PC-3 (cell line): ENCODE measurements at regions not wholly inside any gene's neighbourhood (a gene's known extent, or its start where the extent isn't known, plus 50 kb on each side); places are given as distances from the start of the nearest gene placed in this dataset.

ENCODE experiments used
- ATAC-seq: fragments of 200-7000 bp; cut with Tn5 transposase; 2 replicates; pipeline ENCODE4 v1.9.1; 2020; ENCODE audit warnings: mild to moderate bottlenecking, moderate library complexity
- BruUV-seq: library from RNA; stranded (reverse); fragments of 400-500 nt; replicated peaks from 2 replicates; lab custom pipeline; 2021; lab: Mats Ljungman, UMichigan
- CTCF ChIA-PET: fragments of 300-600 bp; sonication (Branson Sonifier 250); formaldehyde crosslinking; loops from one replicate; lab custom pipeline; 2022; ENCODE audit warnings: antibody characterized with exemption; lab: Charles Lee
- POLR2A ChIA-PET: fragments of 300-600 bp; sonication (Branson Sonifier 250); formaldehyde crosslinking; loops from one replicate; lab custom pipeline; 2022; ENCODE audit warnings: antibody characterized with exemption; ENCODE audit not compliant: unreplicated experiment; lab: Charles Lee
- DNase-seq: peaks from one replicate; pipeline ENCODE4 v3.0.0-alpha.2; 2015
- H2AFZ ChIP-seq: fragments of 300-600 bp; sonication (generic); 2 replicates; pipeline ENCODE4 v1.6.0; 2016; ENCODE audit warnings: antibody characterized with exemption, low read length
- H3F3A ChIP-seq: fragments of 300-600 bp; sonication (generic); one replicate; pipeline ENCODE4 v1.6.0; 2017; ENCODE audit warnings: antibody characterized with exemption, low read length, control low read depth, mild to moderate bottlenecking; ENCODE audit not compliant: unreplicated experiment
- H3K27ac ChIP-seq: fragments of 300-600 bp; sonication (generic); 2 replicates; pipeline ENCODE4 v1.5.1; 2016; ENCODE audit warnings: mild to moderate bottlenecking, low read length
- H3K27me3 ChIP-seq: fragments of 300-600 bp; sonication (generic); 2 replicates; pipeline ENCODE4 v1.6.1; 2016; ENCODE audit warnings: low read length, mixed read lengths
- H3K36me3 ChIP-seq: fragments of 300-600 bp; sonication (generic); 2 replicates; pipeline ENCODE4 v1.6.1; 2016; ENCODE audit warnings: low read depth, mixed run types, low read length, mixed read lengths
- H3K4me1 ChIP-seq: fragments of 300-600 bp; sonication (generic); 2 replicates; pipeline ENCODE4 v1.5.1; 2016; ENCODE audit warnings: low read length; ENCODE audit not compliant: insufficient read depth
- H3K4me2 ChIP-seq: fragments of 300-600 bp; sonication (generic); 2 replicates; pipeline ENCODE4 v1.6.0; 2016; ENCODE audit warnings: low read length
- H3K4me3 ChIP-seq: fragments of 300-600 bp; sonication (generic); 2 replicates; pipeline ENCODE4 v1.5.1; 2016; ENCODE audit warnings: mild to moderate bottlenecking, low read length, mixed read lengths
- H3K79me2 ChIP-seq: fragments of 300-600 bp; sonication (generic); 2 replicates; pipeline ENCODE4 v1.6.1; 2017; ENCODE audit warnings: low read length, mixed read lengths
- H3K9ac ChIP-seq: fragments of 300-600 bp; sonication (generic); 2 replicates; pipeline ENCODE4 v1.6.0; 2016; ENCODE audit warnings: mild to moderate bottlenecking, low read length
- H3K9me2 ChIP-seq: fragments of 300-600 bp; sonication (generic); replicated peaks from 2 replicates; pipeline ENCODE4 v1.6.1; 2016; ENCODE audit warnings: mixed run types, low read length, mixed read lengths
- H3K9me3 ChIP-seq: fragments of 300-600 bp; sonication (generic); 2 replicates; pipeline ENCODE4 v1.6.1; 2016; ENCODE audit warnings: low read length, mixed read lengths
- H4K20me1 ChIP-seq: fragments of 300-600 bp; sonication (generic); 2 replicates; pipeline ENCODE4 v1.6.1; 2016; ENCODE audit warnings: low read length, mixed read lengths
- CTCF ChIP-seq: fragments of 300-600 bp; sonication (generic); conservative IDR thresholded peaks from 2 replicates; pipeline ENCODE4 v1.5.1; 2017; ENCODE audit warnings: antibody characterized with exemption, low read depth, mild to moderate bottlenecking, low read length
- EZH2 ChIP-seq: fragments of 300-600 bp; sonication (generic); IDR thresholded peaks from one replicate; pipeline ENCODE4 v1.6.1; 2017; ENCODE audit warnings: antibody characterized with exemption, mild to moderate bottlenecking, low read length; ENCODE audit not compliant: unreplicated experiment
- EZH2phosphoT487 ChIP-seq: fragments of 300-600 bp; sonication (generic); IDR thresholded peaks from 2 replicates; pipeline ENCODE4 v1.6.1; 2018; ENCODE audit warnings: mild to moderate bottlenecking, antibody characterized with exemption, low read length, borderline replicate concordance
- intact Hi-C: fragments of 100-400 bp; cut with micrococcal nuclease; formaldehyde crosslinking; loops from 2 replicates; pipeline ENCODE4 v1.9.0; 2023

GRCh38 chr4:3685081-3685645 is 81.0 kb upstream of the ADRA2C start:
- TF ChIP-seq EZH2phosphoT487 (no peak), CTCF (no peak), EZH2 (no peak)
- no peak overlapping the region for H2AFZ ChIP-seq
- ChIA-PET CTCF (no interaction called here), POLR2A (no interaction called here)
- no peaks in the 10 kb centered on the region for H3K4me1 ChIP-seq
- H3K4me2 ChIP-seq, result no peak overlapping the region
- BruUV-seq, result no TSS peak
- H3F3A ChIP-seq, result no peaks in the 10 kb centered on the region
- no peak overlapping the region for H3K9ac ChIP-seq
- H3K27me3 ChIP-seq, result peaks cover 10% of the 10 kb centered on the region
- no peak for DNase-seq
- no peaks in the 10 kb centered on the region for H4K20me1 ChIP-seq
- intact Hi-C loops, result no loop called here
- H3K27ac ChIP-seq, result no peak overlapping the region
- no peak overlapping the region for H3K4me3 ChIP-seq
- no peaks in the 10 kb centered on the region for H3K9me3 ChIP-seq
- no peak for ATAC-seq
- no peaks in the 10 kb centered on the region for H3K79me2 ChIP-seq
- no peaks in the 10 kb centered on the region for H3K9me2 ChIP-seq
- no peaks in the 10 kb centered on the region for H3K36me3 ChIP-seq

GRCh38 chr4:3684546-3684945 is 81.6 kb upstream of the ADRA2C start:
- peaks cover 10% of the 10 kb centered on the region for H3K27me3 ChIP-seq
- CTCF ChIA-PET, result no interaction called here

More at GRCh38 chr4:3684546-3684945, 81.6 kb upstream of the ADRA2C start:
- H3K79me2 ChIP-seq, result no peaks in the 10 kb centered on the region
- no peaks in the 10 kb centered on the region for H4K20me1 ChIP-seq
- H3K4me2 ChIP-seq, result no peak overlapping the region
- no peaks in the 10 kb centered on the region for H3F3A ChIP-seq
- H3K36me3 ChIP-seq, result no peaks in the 10 kb centered on the region
- no peaks in the 10 kb centered on the region for H3K9me2 ChIP-seq
- POLR2A ChIA-PET, result no interaction called here
- H3K4me3 ChIP-seq, result no peak overlapping the region
- ATAC-seq, result no peak
- no peak overlapping the region for H3K9ac ChIP-seq
- H3K9me3 ChIP-seq, result no peaks in the 10 kb centered on the region
- no TSS peak for BruUV-seq
- no peak for TF ChIP-seq CTCF
- no peak for TF ChIP-seq EZH2
- TF ChIP-seq EZH2phosphoT487, result no peak
- DNase-seq, result no peak
- intact Hi-C loops, result no loop called here
- H2AFZ ChIP-seq, result no peak overlapping the region
- no peak overlapping the region for H3K27ac ChIP-seq
- H3K4me1 ChIP-seq, result no peaks in the 10 kb centered on the region
